GM12892 (cell line): ENCODE measurements at regions not wholly inside any gene's neighbourhood (a gene's known extent, or its start where the extent isn't known, plus 50 kb on each side); places are given as distances from the start of the nearest gene placed in this dataset.
"Not testable (repeated sequence)": the region's sequence is repeated elsewhere in the genome, so short reads cannot be mapped to it uniquely, and the experiment has no call there.

Source experiments
- DNase-seq: peaks from one replicate; pipeline ENCODE4 v3.0.0; 2011; ENCODE audit not compliant: insufficient read length
- FAIRE-seq: peaks from 2 replicates; lab custom pipeline; 2011; peaks lifted over from hg19 to GRCh38; lab: Jason Lieb, UNC
- POLR2A ChIP-seq: IDR thresholded peaks from 2 replicates; pipeline ENCODE4 v1.6.1; 2011; ENCODE audit warnings: low read depth, low read length, control low read depth
- POLR2AphosphoS5 ChIP-seq: IDR thresholded peaks from 2 replicates; pipeline ENCODE4 v1.6.1; 2011; ENCODE audit warnings: low read depth, low read length, control low read depth
- TAF1 ChIP-seq: IDR thresholded peaks from 2 replicates; pipeline ENCODE4 v1.6.1; 2011; ENCODE audit warnings: low read depth, mild to moderate bottlenecking, control low read depth, low read length, borderline replicate concordance

GRCh38 chr20:11509776-11510175, 407.9 kb upstream of the BTBD3 start:
- FAIRE-seq = no peak
- no peak for DNase-seq
- TF ChIP-seq TAF1 = no peak
- TF ChIP-seq POLR2AphosphoS5 = no peak
- no peak for TF ChIP-seq POLR2A

GRCh38 chr20:11511821-11512220, 405.9 kb upstream of the BTBD3 start:
- no peak for TF ChIP-seq POLR2A
- no peak for TF ChIP-seq TAF1
- no peak for TF ChIP-seq POLR2AphosphoS5
- DNase-seq (no peak), FAIRE-seq (no peak)

GRCh38 chr20:11513241-11513745, 404.4 kb upstream of the BTBD3 start:
- not testable (repeated sequence) for DNase-seq, FAIRE-seq

- FAIRE-seq (no peak), DNase-seq (no peak)
- TF ChIP-seq TAF1 = no peak
- TF ChIP-seq POLR2AphosphoS5 = no peak
- TF ChIP-seq POLR2A = no peak
These were observed 401.2 kb upstream of the BTBD3 start for GRCh38 chr20:11516448-11516847.

- DNase-seq (no peak), FAIRE-seq (no peak)
- TF ChIP-seq POLR2A (no peak), TAF1 (no peak), POLR2AphosphoS5 (no peak)
These were observed 397.1 kb upstream of the BTBD3 start for GRCh38 chr20:11520596-11520995.

GRCh38 chr20:11521476-11522365, 396.0 kb upstream of the BTBD3 start:
- no peak for FAIRE-seq

GRCh38 chr20:11522366-11522741, 395.3 kb upstream of the BTBD3 start:
- no peak for DNase-seq
- no peak for FAIRE-seq
- no peak for TF ChIP-seq POLR2A
- no peak for TF ChIP-seq POLR2AphosphoS5
- no peak for TF ChIP-seq TAF1

More at GRCh38 chr20:11521476-11522365, 396.0 kb upstream of the BTBD3 start:
- TF ChIP-seq TAF1 (no peak), POLR2A (no peak), POLR2AphosphoS5 (no peak)
- no peak for DNase-seq

- TF ChIP-seq TAF1 (no peak), POLR2AphosphoS5 (no peak), POLR2A (no peak)
- DNase-seq (no peak), FAIRE-seq (no peak)
These were observed 388.6 kb upstream of the BTBD3 start for GRCh38 chr20:11529047-11529446.

- FAIRE-seq = no peak
- TF ChIP-seq POLR2AphosphoS5 (no peak), TAF1 (no peak)
These were observed 380.7 kb upstream of the BTBD3 start for GRCh38 chr20:11537032-11537431.

GRCh38 chr20:11539450-11539849, 378.2 kb upstream of the BTBD3 start:
- TF ChIP-seq POLR2AphosphoS5 (no peak), POLR2A (no peak), TAF1 (no peak)
- DNase-seq (no peak), FAIRE-seq (no peak)

More at GRCh38 chr20:11537032-11537431, 380.7 kb upstream of the BTBD3 start:
- no peak for DNase-seq

GRCh38 chr20:11540558-11540957, 377.1 kb upstream of the BTBD3 start:
- DNase-seq = no peak
- FAIRE-seq = no peak
- TF ChIP-seq POLR2AphosphoS5 = no peak
- no peak for TF ChIP-seq POLR2A
- TF ChIP-seq TAF1 = no peak

GRCh38 chr20:11542645-11543044, 375.0 kb upstream of the BTBD3 start:
- FAIRE-seq (no peak), DNase-seq (no peak)
- TF ChIP-seq TAF1 (no peak), POLR2A (no peak), POLR2AphosphoS5 (no peak)
